ENCODE measurements at regions not wholly inside any gene's neighbourhood (a gene's known extent, or its start where the extent isn't known, plus 50 kb on each side); places are given as distances from the start of the nearest gene placed in this dataset.

- TF ChIP-seq, protein P1, sequence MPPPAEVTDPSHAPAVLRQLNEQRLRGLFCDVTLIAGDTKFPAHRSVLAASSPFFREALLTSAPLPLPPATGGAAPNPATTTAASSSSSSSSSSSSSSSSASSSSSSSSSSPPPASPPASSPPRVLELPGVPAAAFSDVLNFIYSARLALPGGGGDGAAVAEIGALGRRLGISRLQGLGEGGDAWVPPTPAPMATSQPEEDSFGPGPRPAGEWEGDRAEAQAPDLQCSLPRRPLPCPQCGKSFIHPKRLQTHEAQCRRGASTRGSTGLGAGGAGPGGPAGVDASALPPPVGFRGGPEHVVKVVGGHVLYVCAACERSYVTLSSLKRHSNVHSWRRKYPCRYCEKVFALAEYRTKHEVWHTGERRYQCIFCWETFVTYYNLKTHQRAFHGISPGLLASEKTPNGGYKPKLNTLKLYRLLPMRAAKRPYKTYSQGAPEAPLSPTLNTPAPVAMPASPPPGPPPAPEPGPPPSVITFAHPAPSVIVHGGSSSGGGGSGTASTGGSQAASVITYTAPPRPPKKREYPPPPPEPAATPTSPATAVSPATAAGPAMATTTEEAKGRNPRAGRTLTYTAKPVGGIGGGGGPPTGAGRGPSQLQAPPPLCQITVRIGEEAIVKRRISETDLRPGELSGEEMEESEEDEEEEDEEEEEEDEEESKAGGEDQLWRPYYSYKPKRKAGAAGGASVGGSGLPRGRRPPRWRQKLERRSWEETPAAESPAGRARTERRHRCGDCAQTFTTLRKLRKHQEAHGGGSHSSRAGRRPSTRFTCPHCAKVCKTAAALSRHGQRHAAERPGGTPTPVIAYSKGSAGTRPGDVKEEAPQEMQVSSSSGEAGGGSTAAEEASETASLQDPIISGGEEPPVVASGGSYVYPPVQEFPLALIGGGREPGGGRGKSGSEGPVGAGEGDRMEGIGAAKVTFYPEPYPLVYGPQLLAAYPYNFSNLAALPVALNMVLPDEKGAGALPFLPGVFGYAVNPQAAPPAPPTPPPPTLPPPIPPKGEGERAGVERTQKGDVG (CRISPR knock-in tag; IDR thresholded peaks at IDR 0.05; ENCODE audit: borderline replicate concordance): no peak
- TF ChIP-seq, protein P2, sequence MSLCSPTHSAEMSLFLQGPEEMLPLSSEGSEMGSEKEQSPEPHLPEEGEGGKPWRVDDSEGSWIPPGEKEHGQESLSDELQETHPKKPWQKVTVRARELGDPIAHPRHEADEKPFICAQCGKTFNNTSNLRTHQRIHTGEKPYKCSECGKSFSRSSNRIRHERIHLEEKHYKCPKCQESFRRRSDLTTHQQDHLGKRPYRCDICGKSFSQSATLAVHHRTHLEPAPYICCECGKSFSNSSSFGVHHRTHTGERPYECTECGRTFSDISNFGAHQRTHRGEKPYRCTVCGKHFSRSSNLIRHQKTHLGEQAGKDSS (CRISPR knock-in tag; IDR thresholded peaks at IDR 0.05; ENCODE audit: borderline replicate concordance, low read depth): no peak
- no peak for TF ChIP-seq ZBTB25 (CRISPR knock-in tag; IDR thresholded peaks at IDR 0.05)
- no peak for TF ChIP-seq GPN1 (CRISPR knock-in tag; IDR thresholded peaks at IDR 0.05; ENCODE audit: borderline replicate concordance)
- TF ChIP-seq ZNF577 (CRISPR knock-in tag; IDR thresholded peaks at IDR 0.05; ENCODE audit: borderline replicate concordance, low read depth): no peak
- TF ChIP-seq ZNF607 (CRISPR knock-in tag; IDR thresholded peaks at IDR 0.05; ENCODE audit: borderline replicate concordance): no peak
These were observed 131.2 kb downstream of the RXFP2 start (continued) for GRCh38 chr13:31870511-31870910.

- Histone ChIP-seq H3K27me3 (ENCODE audit: control insufficient read depth in 1 of 2, insufficient read depth in 2 of 2, low read length in 2 of 2) (no peaks in the 10 kb centered on the region), H3K4me3 (replicated peaks in 1 of 3; ENCODE audit: insufficient read depth in 1 of 3, low read depth in 2 of 3, low read length in 3 of 3) (no peak overlapping the region), H3K9ac (ENCODE audit: insufficient read depth, low read depth, low read length) (no peak overlapping the region), H3K9me3 (ENCODE audit: low read length) (no peaks in the 10 kb centered on the region), H2AFZ (ENCODE audit: low read length) (no peak overlapping the region), H3K79me2 (ENCODE audit: insufficient read depth, low read length) (no peaks in the 10 kb centered on the region), H3K27ac (ENCODE audit: extremely low read length, insufficient read depth, low read length) (no peak overlapping the region), H4K20me1 (ENCODE audit: insufficient read depth, low read length) (no peaks in the 10 kb centered on the region), H3K36me3 (replicated peaks in 1 of 2; ENCODE audit: control insufficient read depth in 1 of 2, insufficient read depth in 2 of 2, low read length in 2 of 2) (no peaks in the 10 kb centered on the region), H3K4me1 (ENCODE audit: insufficient read depth, low read length) (no peaks in the 10 kb centered on the region), H3K4me2 (ENCODE audit: low read depth, low read length) (no peak overlapping the region)
- ChIA-PET CTCF (ENCODE audit: low intra/inter-chr PET ratio, low total read pairs) (no interaction called here), POLR2A (no interaction called here)
- no peak for TF ChIP-seq ZNF232 (CRISPR knock-in tag; IDR thresholded peaks at IDR 0.05; ENCODE audit: borderline replicate concordance)
- no peak for TF ChIP-seq RBM22 (optimal IDR thresholded peaks at IDR 0.05; ENCODE audit: low read length)
- WGBS (ENCODE audit: low lambda C conversion rate): 8% methylated on average over 2 of the region's 2 CpGs
- DNase-seq (ENCODE audit: low spot score) (no peak), ATAC-seq (no peak), FAIRE-seq (no peak)
- BruUV-seq (replicated peaks): no TSS peak
- intact Hi-C loops (cut with micrococcal nuclease; ENCODE audit: unreplicated experiment) (no loop called here), in situ Hi-C loops (cut with HindIII; ENCODE audit: extremely low pct_ligation_motif_present, low pct_unique_long_range_greater_than_20kb) (no loop called here)
These were observed 133.8 kb downstream of the RXFP2 start for GRCh38 chr13:31873145-31873544.
